HL-60 (cell line): ENCODE measurements at regions not wholly inside any gene's neighbourhood (a gene's known extent, or its start where the extent isn't known, plus 50 kb on each side); places are given as distances from the start of the nearest gene placed in this dataset.

Experiments used
- DNase-seq, 2 experiments: peaks; one replicate each; pipeline ENCODE4 v3.0.0-alpha.2; 2010 to 2020; ENCODE audit warnings: low read depth in 1 of 2, low spot score in 1 of 2
- H3K27ac ChIP-seq: fragments of 250-450 bp; sonication (Bioruptor Pico); replicated peaks from 2 replicates; pipeline ENCODE4 v1.5.1; 2020; ENCODE audit warnings: mild to moderate bottlenecking, moderate library complexity
- H3K27me3 ChIP-seq: fragments of 250-450 bp; sonication (Bioruptor Pico); 2 replicates; pipeline ENCODE4 v1.5.1; 2021; ENCODE audit warnings: mild to moderate bottlenecking, moderate library complexity; ENCODE audit not compliant: insufficient read depth, poor library complexity, severe bottlenecking
- H3K4me3 ChIP-seq: replicated peaks from 2 replicates; pipeline ENCODE4 v1.5.1; 2011; ENCODE audit warnings: mild to moderate bottlenecking, control low read depth, low read length; ENCODE audit not compliant: insufficient read depth
- CTCF ChIP-seq: IDR thresholded peaks from one replicate; pipeline ENCODE4 v1.5.1; 2011; ENCODE audit warnings: low read length, control low read depth, inconsistent platforms; ENCODE audit not compliant: insufficient read depth
- GABPA ChIP-seq: IDR thresholded peaks from 2 replicates; pipeline ENCODE4 v1.6.1; 2012; ENCODE audit warnings: low read depth
- POLR2AphosphoS5 ChIP-seq: IDR thresholded peaks from 2 replicates; pipeline ENCODE4 v1.6.1; 2012; ENCODE audit warnings: low read depth
- SPI1 ChIP-seq: IDR thresholded peaks from 2 replicates; pipeline ENCODE4 v1.6.1; 2012; ENCODE audit warnings: low read depth, mild to moderate bottlenecking, borderline replicate concordance
- TF ChIP-seq, protein P1 (sequence below): IDR thresholded peaks from 2 replicates; pipeline ENCODE4 v1.6.1; 2012; ENCODE audit warnings: low read depth; ENCODE audit not compliant: insufficient replicate concordance

- Histone ChIP-seq H3K27ac (no peak overlapping the region), H3K4me3 (no peak overlapping the region), H3K27me3 (peaks cover 2% of the 10 kb centered on the region)
- TF ChIP-seq, protein P1, sequence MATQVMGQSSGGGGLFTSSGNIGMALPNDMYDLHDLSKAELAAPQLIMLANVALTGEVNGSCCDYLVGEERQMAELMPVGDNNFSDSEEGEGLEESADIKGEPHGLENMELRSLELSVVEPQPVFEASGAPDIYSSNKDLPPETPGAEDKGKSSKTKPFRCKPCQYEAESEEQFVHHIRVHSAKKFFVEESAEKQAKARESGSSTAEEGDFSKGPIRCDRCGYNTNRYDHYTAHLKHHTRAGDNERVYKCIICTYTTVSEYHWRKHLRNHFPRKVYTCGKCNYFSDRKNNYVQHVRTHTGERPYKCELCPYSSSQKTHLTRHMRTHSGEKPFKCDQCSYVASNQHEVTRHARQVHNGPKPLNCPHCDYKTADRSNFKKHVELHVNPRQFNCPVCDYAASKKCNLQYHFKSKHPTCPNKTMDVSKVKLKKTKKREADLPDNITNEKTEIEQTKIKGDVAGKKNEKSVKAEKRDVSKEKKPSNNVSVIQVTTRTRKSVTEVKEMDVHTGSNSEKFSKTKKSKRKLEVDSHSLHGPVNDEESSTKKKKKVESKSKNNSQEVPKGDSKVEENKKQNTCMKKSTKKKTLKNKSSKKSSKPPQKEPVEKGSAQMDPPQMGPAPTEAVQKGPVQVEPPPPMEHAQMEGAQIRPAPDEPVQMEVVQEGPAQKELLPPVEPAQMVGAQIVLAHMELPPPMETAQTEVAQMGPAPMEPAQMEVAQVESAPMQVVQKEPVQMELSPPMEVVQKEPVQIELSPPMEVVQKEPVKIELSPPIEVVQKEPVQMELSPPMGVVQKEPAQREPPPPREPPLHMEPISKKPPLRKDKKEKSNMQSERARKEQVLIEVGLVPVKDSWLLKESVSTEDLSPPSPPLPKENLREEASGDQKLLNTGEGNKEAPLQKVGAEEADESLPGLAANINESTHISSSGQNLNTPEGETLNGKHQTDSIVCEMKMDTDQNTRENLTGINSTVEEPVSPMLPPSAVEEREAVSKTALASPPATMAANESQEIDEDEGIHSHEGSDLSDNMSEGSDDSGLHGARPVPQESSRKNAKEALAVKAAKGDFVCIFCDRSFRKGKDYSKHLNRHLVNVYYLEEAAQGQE, result no peak
- no peak for TF ChIP-seq CTCF
- no peak for TF ChIP-seq SPI1
- no peak for DNase-seq
Observed at GRCh38 chr14:27184427-27184826, 586.6 kb upstream of the NOVA1 start.

DNA sequence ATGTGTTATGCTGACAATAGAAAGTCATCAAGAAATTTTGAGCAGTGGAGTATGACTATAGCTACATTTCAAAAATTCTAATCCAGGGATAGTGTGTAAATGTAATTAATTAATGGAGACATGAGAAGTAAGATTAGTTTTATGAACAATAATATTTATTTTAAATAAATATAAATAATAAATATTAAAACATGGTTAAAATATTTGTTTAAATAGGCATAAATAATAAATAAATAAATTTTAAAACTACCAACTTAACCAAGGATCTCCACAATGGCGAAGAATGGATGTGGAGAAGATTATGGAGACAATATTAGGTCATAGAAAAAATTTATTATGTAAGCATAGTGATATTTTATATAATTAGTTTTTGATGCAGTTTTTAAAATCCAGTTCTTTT lies 588.2 kb upstream of the NOVA1 start:
- H3K4me3 ChIP-seq, result no peak overlapping the region
- no peak for TF ChIP-seq GABPA
- no peak for TF ChIP-seq SPI1
- TF ChIP-seq, protein P1, result no peak
- TF ChIP-seq POLR2AphosphoS5, result no peak
- TF ChIP-seq CTCF, result no peak
- DNase-seq, result no peak
- peaks cover 2% of the 10 kb centered on the region for H3K27me3 ChIP-seq
- H3K27ac ChIP-seq, result no peak overlapping the region

GRCh38 chr14:27187136-27187535 lies 589.3 kb upstream of the NOVA1 start:
- DNase-seq, result no peak
- peaks cover 2% of the 10 kb centered on the region for H3K27me3 ChIP-seq

More at GRCh38 chr14:27187136-27187535, 589.3 kb upstream of the NOVA1 start:
- Histone ChIP-seq H3K27ac (no peak overlapping the region), H3K4me3 (no peak overlapping the region)
- TF ChIP-seq GABPA (no peak), CTCF (no peak), SPI1 (no peak), POLR2AphosphoS5 (no peak)
- TF ChIP-seq, protein P1, result no peak
